Large intestine (tissue), 3 donors: ENCODE measurements at regions not wholly inside any gene's neighbourhood (a gene's known extent, or its start where the extent isn't known, plus 50 kb on each side); places are given as distances from the start of the nearest gene placed in this dataset.

Experiments used
- DNase-seq, 2 donors: peaks; one replicate each; pipeline versions ENCODE4 v3.0.0 to v3.0.0-alpha.2; 2013
- H3K27ac ChIP-seq: one replicate; pipeline ENCODE4 v1.5.1; 2013; ENCODE audit warnings: low read length
- H3K27me3 ChIP-seq: 2 replicates; pipeline ENCODE4 v1.6.1; 2013; ENCODE audit warnings: low read length; ENCODE audit not compliant: control insufficient read depth, insufficient read depth
- H3K36me3 ChIP-seq: 2 replicates; pipeline ENCODE4 v1.6.1; 2013; ENCODE audit warnings: low read length; ENCODE audit not compliant: control insufficient read depth, insufficient read depth
- H3K4me1 ChIP-seq: one replicate; pipeline ENCODE4 v1.6.1; 2013; ENCODE audit warnings: low read length; ENCODE audit not compliant: control insufficient read depth, insufficient read depth
- H3K4me3 ChIP-seq: one replicate; pipeline ENCODE4 v1.5.1; 2013; ENCODE audit warnings: low read length
- H3K9me3 ChIP-seq: one replicate; pipeline ENCODE4 v1.6.1; 2013; ENCODE audit warnings: mild to moderate bottlenecking, low read depth, low read length, moderate library complexity; ENCODE audit not compliant: control insufficient read depth
- WGBS: methylation state at CpG from one replicate; pipeline ENCODE4 v1.1.5; 2013; ENCODE audit warnings: low lambda C conversion rate; ENCODE audit not compliant: insufficient coverage; 5-methylcytosine and 5-hydroxymethylcytosine counted together

DNA sequence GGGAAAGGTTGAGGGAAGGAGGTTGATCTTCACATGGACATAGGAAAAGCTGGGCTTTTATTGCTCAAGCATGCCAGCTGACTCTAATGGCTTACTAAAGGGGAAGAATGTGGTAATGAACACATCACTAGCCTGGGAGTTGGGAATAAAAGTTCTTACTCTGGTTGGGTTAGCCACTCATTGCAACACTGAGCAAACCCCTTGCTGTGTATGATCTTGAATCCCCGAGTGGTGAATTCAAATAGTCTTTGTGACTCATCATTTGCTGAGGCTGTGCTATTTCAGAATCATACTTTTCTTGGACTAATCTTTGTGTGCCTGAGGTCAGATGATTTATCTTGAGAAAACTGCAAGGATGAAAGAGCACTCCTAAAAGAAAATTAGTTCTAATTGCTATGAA is 304.1 kb upstream of the ANO5 start:
- no peaks in the 10 kb centered on the region for H3K4me1 ChIP-seq
- H3K9me3 ChIP-seq = no peaks in the 10 kb centered on the region
- WGBS = no CpG with 5 or more reads among the region's 1 CpG
- no peak overlapping the region for H3K27ac ChIP-seq
- no peaks in the 10 kb centered on the region for H3K27me3 ChIP-seq
- no peaks in the 10 kb centered on the region for H3K36me3 ChIP-seq
- no peak for DNase-seq
- H3K4me3 ChIP-seq = no peak overlapping the region

DNA sequence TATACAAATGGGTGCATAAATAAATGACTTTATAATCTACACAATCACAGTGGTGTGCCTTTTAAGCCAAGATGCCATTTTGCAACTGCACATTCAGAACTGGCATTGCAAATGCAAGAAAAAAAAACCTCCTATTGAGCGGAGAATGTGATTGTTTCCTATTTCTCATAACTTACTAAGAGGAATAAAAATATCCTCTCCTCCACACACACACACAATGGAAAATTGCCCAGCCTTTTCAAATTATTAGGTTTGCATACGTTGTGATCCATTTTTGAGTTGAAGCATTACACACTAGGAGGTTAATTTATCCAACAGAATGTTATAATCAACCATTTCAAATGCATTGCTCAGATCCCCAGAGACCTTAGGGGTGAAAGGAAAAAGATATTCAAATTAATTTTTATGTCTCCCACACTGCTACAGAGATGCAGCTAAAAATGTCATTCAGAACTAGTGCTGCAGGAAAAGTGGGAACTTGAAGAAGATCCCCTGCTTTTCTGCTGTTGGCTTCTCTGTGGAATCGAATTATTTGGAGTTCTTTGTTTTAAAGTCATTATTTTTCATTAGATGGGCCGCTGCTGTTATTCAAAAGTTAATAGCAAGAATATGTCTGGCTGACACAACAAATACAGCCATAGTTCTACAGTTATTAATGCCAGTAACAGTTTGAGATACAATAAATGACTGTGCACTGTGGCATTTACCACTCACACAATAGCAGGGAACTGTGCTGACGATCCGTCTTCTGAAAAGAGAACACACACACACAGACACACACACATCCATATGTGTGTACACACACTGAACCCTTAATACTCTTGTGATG is 299.9 kb upstream of the ANO5 start:
- no peak for DNase-seq
- no peak overlapping the region for H3K27ac ChIP-seq
- no peaks in the 10 kb centered on the region for H3K36me3 ChIP-seq
- no peaks in the 10 kb centered on the region for H3K9me3 ChIP-seq
- 100% methylated on average over 1 of the region's 6 CpGs for WGBS
- H3K4me1 ChIP-seq = no peaks in the 10 kb centered on the region
- H3K27me3 ChIP-seq = no peaks in the 10 kb centered on the region
- H3K4me3 ChIP-seq = no peak overlapping the region

DNA sequence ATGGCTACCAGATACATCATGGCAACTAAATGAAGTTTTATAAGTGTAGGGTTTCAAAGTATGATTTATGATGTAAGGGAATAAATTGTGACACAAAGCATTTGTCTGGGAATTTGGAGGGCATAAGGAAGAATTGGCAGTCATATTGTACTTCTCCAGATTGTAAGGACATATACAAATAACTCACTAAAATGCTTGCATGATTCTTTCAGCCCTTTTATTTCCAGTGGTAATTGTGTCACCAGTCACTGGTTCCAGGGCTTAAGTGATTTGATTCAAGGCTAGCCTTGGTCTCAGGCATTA is 299.4 kb upstream of the ANO5 start:
- Histone ChIP-seq H3K36me3 (no peaks in the 10 kb centered on the region), H3K4me1 (no peaks in the 10 kb centered on the region), H3K27me3 (no peaks in the 10 kb centered on the region), H3K27ac (no peak overlapping the region), H3K4me3 (no peak overlapping the region), H3K9me3 (no peaks in the 10 kb centered on the region)
- no peak for DNase-seq

DNA sequence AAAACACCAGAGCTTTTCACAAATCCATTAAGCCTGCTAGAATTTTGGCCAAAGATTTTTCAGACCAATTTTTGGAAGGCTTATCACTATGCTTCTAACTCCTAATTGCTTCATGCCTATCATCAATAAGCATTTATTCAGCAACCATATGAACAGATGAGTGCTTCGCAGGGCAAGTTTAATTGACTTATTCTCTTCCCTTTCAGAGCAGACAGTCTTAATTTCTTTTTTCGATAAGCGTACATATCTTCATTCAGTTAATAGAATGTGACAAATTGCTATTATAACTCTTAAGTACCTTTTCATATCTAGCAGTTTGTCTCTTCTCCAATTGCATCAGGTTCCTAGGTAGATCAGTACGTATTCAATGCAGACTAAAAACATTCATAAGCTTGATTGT is 298.4 kb upstream of the ANO5 start:
- no peaks in the 10 kb centered on the region for H3K36me3 ChIP-seq
- 97% methylated on average over 3 of the region's 4 CpGs for WGBS
- H3K27ac ChIP-seq = no peak overlapping the region
- DNase-seq = no peak
- no peaks in the 10 kb centered on the region for H3K27me3 ChIP-seq
- H3K4me3 ChIP-seq = no peak overlapping the region
- no peaks in the 10 kb centered on the region for H3K9me3 ChIP-seq
- no peaks in the 10 kb centered on the region for H3K4me1 ChIP-seq

DNA sequence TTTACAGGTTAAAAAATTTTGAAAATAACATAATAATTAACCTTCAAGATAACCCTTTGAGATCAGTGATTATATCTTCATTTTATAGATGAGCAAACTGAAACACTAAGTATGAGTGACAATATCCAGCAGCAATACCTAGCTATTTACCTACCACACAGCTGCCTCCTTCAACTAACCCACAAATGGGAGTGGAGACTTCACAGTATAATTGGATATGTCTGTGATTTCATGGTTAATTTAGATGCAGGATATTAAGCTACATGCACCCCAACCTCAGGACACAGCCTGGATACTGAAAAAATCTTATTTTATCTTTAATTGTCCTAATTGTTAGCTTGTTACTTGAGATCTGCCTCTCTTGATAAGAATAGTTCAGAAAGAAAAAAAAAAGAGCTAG is 297.2 kb upstream of the ANO5 start:
- DNase-seq = no peak
- H3K9me3 ChIP-seq = no peaks in the 10 kb centered on the region
- no peaks in the 10 kb centered on the region for H3K27me3 ChIP-seq
- no peak overlapping the region for H3K4me3 ChIP-seq
- H3K4me1 ChIP-seq = no peaks in the 10 kb centered on the region
- H3K27ac ChIP-seq = no peak overlapping the region
- no peaks in the 10 kb centered on the region for H3K36me3 ChIP-seq

DNA sequence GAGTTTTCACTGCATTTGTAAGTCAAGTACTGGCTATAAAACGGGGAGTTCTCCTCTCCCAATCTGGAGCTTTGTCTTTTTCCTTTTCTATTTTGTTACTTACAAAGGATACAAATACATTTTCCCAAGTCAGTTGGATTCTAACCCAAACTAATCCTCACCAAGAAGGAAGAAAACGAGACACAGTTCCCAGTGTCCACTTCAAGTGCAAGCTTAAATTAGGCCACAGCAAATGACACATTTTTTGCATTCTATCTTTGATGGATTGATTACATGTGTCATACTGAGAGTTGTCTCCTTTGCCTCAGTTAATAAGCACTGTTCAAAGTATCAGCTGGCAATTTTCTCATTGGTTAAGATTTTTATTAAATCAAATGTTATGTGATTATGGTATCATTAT is 296.7 kb upstream of the ANO5 start:
- no peaks in the 10 kb centered on the region for H3K9me3 ChIP-seq
- H3K36me3 ChIP-seq = no peaks in the 10 kb centered on the region
- H3K4me1 ChIP-seq = no peaks in the 10 kb centered on the region
- no peak overlapping the region for H3K4me3 ChIP-seq
- 83% methylated on average over 1 of the region's 2 CpGs for WGBS
- no peaks in the 10 kb centered on the region for H3K27me3 ChIP-seq
- no peak for DNase-seq
- no peak overlapping the region for H3K27ac ChIP-seq

DNA sequence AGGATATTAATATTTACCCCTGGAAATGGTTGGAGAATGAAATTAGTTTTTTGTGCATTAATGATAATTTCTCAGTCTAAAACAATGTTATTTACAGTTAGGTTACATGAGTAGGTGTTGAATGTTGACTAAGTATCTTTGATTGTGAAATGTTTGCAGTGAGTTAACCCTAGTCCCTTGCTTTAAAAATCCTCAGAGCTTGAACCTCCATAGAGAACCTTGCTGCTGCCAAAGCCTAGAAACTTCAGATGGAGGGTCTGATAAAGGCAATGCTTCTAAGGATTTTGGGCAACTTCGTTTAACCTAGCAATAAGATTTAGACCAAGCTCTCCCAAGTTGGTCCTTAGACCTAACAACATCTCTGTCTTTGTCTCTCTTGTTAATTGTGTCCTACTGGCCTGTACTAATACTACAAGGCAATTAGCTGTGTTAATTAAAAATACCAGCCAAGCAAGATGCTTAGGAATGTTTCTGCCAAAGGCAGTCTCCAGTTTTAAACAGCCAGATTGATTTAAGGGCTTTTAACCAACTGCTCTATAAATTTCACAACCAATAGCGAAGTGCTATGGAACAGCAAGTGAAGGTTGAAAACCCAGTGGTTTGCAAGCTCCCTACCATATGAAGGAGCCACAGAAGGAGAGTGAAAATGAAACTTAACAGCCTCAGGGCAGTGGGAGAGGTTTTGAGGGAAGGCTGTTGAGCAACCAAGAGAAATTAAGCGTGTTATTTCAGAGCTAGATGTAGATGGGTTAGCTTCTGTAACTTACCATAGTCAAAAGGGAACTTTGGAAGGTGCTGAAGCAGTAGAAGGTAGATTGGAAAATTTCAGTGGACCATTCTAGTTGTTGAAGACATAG is 295.9 kb upstream of the ANO5 start:
- no peak overlapping the region for H3K4me3 ChIP-seq
- H3K9me3 ChIP-seq = no peaks in the 10 kb centered on the region
- H3K27me3 ChIP-seq = no peaks in the 10 kb centered on the region
- H3K27ac ChIP-seq = no peak overlapping the region
- H3K36me3 ChIP-seq = no peaks in the 10 kb centered on the region
- DNase-seq = no peak
- H3K4me1 ChIP-seq = no peaks in the 10 kb centered on the region
- 83% methylated on average over 1 of the region's 3 CpGs for WGBS

DNA sequence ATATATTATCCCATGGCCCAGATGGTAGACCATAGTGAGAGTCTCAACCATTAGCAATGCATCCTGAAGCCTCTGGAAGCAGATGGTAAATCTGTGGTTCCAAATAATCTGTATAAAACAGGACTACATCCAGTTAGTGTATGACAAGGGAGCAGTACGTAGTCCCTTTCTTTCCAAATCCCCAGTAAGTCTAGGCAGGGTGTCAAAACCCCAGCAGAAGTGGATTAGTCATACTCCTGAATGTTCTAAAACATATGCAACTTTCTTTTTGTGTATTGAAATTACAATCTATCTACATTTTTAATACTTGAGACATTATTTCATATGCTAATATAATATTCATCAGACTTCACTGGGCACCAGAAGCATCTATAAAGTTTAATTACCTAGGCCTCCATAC is 295.1 kb upstream of the ANO5 start:
- no peak for DNase-seq
- Histone ChIP-seq H3K27me3 (no peaks in the 10 kb centered on the region), H3K36me3 (no peaks in the 10 kb centered on the region), H3K4me3 (no peak overlapping the region), H3K27ac (no peak overlapping the region), H3K4me1 (no peaks in the 10 kb centered on the region), H3K9me3 (no peaks in the 10 kb centered on the region)
- no CpG with 5 or more reads among the region's 1 CpG for WGBS

DNA sequence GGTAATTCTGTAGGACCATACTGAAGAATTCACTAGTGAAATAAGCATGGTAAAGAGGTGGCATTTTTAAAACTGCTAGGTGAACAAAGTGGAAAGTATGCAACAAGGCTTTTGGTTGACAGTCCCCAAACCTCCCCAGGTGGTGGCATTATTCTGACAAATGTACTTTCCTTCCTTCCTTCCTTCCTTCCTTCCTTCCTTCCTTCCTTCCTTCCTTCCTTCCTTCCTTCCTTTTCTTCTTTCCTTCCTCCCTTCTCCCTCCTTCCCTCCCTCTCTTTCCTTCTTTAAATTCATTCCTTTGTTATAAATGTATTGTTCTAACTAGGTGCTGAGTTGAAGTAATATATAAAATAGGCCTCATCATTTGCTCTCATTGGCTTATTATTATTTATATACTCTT is 284.7 kb upstream of the ANO5 start:
- no peak for DNase-seq
- Histone ChIP-seq H3K4me3 (no peak overlapping the region), H3K4me1 (no peaks in the 10 kb centered on the region), H3K9me3 (no peaks in the 10 kb centered on the region), H3K27ac (no peak overlapping the region), H3K36me3 (no peaks in the 10 kb centered on the region), H3K27me3 (no peaks in the 10 kb centered on the region)

DNA sequence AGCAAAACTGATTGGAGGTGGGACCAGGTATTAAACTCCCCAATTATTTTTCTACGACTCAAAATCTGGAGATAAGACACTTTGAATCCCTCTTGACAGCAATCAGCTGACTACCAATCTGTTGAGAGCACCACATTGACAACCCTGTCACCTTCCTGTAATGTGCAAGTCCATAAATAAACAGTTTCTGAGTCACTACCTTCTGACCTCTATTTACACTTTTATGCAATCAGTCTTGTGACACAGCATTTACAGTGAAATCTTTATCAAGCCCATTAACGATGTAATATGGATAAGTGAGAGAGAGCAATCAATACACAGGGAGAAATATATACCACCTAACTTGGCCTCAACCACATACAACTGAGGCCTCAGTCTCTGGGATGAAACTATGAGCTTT is 283.7 kb upstream of the ANO5 start:
- Histone ChIP-seq H3K4me1 (no peaks in the 10 kb centered on the region), H3K27me3 (no peaks in the 10 kb centered on the region), H3K4me3 (no peak overlapping the region), H3K9me3 (no peaks in the 10 kb centered on the region), H3K27ac (no peak overlapping the region), H3K36me3 (no peaks in the 10 kb centered on the region)
- DNase-seq = peak in 1 of 2 donors; percentile 25
- no CpG with 5 or more reads among the region's 2 CpGs for WGBS

DNA sequence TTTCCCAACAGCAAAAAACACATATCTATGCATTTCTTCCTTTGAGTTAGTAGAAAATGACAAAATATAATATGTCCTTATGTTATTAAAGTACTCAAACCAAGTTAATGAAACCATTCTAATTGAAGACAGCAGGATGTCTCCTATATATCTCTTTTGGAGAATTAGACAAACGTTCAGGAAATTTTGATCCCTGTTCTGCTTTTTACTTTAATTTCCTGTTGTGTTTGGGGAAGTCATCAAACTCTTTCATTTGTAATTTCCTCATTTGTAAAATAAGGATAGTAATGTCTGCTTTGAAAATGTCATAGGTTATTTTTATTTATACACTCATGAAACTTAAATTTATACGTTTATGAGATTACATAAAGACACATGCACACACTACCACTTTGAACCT is 281.8 kb upstream of the ANO5 start:
- H3K4me3 ChIP-seq = no peak overlapping the region
- H3K27me3 ChIP-seq = no peaks in the 10 kb centered on the region
- no peak overlapping the region for H3K27ac ChIP-seq
- no peaks in the 10 kb centered on the region for H3K4me1 ChIP-seq
- H3K36me3 ChIP-seq = no peaks in the 10 kb centered on the region
- no peak for DNase-seq
- WGBS = 100% methylated on average over 1 of the region's 2 CpGs
- no peaks in the 10 kb centered on the region for H3K9me3 ChIP-seq
